ENCODE measurements at regions not wholly inside any gene's neighbourhood (a gene's known extent, or its start where the extent isn't known, plus 50 kb on each side); places are given as distances from the start of the nearest gene placed in this dataset.
"Not testable (repeated sequence)": the region's sequence is repeated elsewhere in the genome, so short reads cannot be mapped to it uniquely, and the experiment has no call there.

- no peak overlapping the region for H3K4me3 ChIP-seq (ENCODE audit: low read depth, low read length)
- DNase-seq (ENCODE audit: low read depth): no peak
- TF ChIP-seq, protein P1, sequence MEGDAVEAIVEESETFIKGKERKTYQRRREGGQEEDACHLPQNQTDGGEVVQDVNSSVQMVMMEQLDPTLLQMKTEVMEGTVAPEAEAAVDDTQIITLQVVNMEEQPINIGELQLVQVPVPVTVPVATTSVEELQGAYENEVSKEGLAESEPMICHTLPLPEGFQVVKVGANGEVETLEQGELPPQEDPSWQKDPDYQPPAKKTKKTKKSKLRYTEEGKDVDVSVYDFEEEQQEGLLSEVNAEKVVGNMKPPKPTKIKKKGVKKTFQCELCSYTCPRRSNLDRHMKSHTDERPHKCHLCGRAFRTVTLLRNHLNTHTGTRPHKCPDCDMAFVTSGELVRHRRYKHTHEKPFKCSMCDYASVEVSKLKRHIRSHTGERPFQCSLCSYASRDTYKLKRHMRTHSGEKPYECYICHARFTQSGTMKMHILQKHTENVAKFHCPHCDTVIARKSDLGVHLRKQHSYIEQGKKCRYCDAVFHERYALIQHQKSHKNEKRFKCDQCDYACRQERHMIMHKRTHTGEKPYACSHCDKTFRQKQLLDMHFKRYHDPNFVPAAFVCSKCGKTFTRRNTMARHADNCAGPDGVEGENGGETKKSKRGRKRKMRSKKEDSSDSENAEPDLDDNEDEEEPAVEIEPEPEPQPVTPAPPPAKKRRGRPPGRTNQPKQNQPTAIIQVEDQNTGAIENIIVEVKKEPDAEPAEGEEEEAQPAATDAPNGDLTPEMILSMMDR (conservative IDR thresholded peaks at IDR 0.05; ENCODE audit: low read depth, low read length): no peak
Measured at GRCh38 chr5:99771296-99771695, 763.9 kb upstream of the FAM174A start.

GRCh38 chr5:99765011-99765410, 770.2 kb upstream of the FAM174A start:
- H3K4me3 ChIP-seq (ENCODE audit: low read depth, low read length): no peak overlapping the region
- TF ChIP-seq, protein P1 (conservative IDR thresholded peaks at IDR 0.05; ENCODE audit: low read depth, low read length): no peak
- DNase-seq (ENCODE audit: low read depth): no peak

DNA sequence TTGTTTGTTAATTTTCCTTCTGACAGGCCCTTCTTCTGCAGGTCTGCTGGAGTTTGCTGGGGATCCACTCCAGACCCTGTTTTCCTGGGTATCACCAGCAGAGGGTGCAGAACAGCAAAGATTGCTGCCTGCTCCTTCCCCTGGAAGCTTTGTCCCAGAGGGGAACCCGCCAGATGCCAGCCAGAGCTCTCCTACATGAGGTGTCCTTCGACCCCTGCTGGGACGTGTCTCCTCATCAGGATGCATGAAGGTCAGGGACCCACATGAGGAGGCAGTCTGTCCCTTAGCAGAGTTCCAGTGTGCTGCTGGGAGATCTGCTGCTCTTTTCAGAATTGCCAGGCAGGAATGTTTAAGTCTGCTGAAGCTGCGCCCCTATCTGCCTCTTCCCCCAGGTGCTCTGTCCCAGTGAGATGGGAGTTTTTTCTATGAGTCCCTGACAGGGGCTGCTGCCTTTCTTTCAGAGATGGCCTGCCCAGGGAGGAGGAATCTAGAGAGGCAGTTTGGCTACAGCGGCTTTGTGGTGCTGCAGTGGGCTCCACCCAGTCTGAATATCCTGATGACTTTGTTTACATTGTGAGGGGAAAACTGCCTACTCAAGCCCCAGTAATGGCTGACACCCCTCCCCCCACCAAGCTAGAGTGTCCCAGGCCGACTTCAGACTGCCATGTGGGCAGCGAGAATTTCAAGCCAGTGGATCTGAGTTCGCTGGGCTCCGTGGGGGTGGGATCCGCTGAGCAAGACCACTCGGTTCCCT, 772.0 kb upstream of the FAM174A start:
- H3K4me3 ChIP-seq (ENCODE audit: low read depth, low read length): no peak overlapping the region
- DNase-seq (ENCODE audit: low read depth): no peak
- TF ChIP-seq, protein P1 (conservative IDR thresholded peaks at IDR 0.05; ENCODE audit: low read depth, low read length): no peak

GRCh38 chr5:99747342-99747741, 787.8 kb upstream of the FAM174A start:
- TF ChIP-seq, protein P1 (conservative IDR thresholded peaks at IDR 0.05; ENCODE audit: low read depth, low read length): no peak
- H3K4me3 ChIP-seq (ENCODE audit: low read depth, low read length): no peak overlapping the region
- no peak for DNase-seq (ENCODE audit: low read depth)

DNA sequence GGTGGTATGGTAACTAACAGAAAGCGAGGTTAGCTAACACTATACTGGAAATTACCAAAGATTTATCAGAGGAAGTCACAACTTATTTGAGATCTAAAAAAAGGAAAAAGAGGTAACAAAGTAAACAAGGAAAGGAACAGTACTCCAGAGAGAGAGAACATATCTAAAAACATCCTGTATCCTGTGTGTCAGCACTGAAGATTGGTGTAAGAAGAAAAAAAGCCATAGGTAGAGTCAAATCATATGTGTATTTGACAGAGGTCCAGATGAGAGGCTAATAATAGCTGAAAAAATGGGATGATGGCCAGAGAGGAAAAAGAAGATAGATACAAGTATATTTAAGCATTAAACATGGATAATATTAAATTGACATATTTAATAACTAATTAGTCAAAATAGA, 802.0 kb upstream of the FAM174A start:
- DNase-seq (ENCODE audit: low read depth); H3K4me3 ChIP-seq (ENCODE audit: low read depth, low read length): not testable (repeated sequence)

DNA sequence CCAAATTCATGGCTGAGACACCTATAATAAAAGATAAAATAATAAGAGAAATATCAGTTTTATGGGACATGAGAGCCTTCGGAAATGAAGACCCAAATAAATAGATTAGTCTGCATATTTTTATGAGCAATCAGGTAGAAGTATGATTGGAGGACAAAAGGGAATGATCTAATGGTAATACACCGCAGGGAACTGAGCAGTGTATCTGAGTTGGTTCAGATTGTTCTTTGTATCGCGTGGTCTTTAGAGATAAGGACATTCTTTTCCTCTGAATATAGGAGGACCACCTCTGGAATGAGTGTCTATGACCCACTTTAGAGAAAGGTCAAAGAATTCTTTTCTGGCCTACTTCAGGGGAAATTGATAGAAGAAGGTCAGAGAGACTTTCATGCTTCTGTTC, 801.8 kb upstream of the CHD1 start:
- DNase-seq (ENCODE audit: low read depth); H3K4me3 ChIP-seq (ENCODE audit: low read depth, low read length): not testable (repeated sequence)

DNA sequence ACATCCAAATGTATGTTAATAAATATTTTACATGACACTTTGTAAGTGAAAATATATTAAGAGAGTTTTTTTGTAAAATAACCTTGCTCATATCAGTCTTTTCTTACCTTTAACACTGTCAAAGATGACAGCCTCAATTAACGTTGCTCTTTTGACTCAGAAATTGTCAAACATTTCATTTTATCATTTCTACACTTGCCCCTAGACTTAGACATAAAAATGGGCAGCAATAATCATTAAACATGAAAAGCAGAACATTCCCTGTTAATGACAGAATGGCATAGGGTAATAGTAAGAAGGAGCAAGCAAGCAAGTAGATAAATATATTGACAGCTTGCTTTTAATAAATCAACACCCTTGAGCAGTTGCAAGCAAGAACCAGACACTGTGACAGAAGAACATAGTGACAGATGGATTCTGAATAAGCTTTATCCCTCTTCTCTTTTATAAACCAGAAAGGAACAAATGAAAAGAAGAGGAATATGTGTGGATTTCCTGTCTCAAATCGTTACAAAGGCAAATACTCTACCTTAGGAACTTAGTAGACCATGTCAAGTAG, 796.0 kb upstream of the CHD1 start:
- TF ChIP-seq, protein P1 (conservative IDR thresholded peaks at IDR 0.05; ENCODE audit: low read depth, low read length): no peak
- no peak for DNase-seq (ENCODE audit: low read depth)
- H3K4me3 ChIP-seq (ENCODE audit: low read depth, low read length): no peak overlapping the region

DNA sequence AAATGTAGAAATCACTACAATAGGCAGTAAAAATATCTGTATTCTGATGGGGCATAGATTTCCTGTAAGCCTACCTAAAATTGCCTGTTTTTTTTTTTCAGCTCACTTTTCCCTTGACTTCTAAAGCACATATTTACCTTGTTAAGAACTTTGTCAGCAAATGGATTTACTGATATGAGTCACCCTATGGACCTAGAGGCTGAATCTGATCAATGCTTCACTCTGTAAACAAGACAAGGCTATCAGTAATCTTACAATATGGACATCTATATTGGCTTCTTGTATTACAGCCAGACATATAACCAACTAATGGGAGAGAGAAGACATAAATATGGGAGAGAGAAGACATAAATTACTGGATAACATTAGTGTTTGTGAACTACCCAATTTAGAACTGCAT, 792.7 kb upstream of the CHD1 start:
- DNase-seq (ENCODE audit: low read depth): no peak
- TF ChIP-seq, protein P1 (conservative IDR thresholded peaks at IDR 0.05; ENCODE audit: low read depth, low read length): no peak

More for the DNA sequence above, 792.7 kb upstream of the CHD1 start:
- no peak overlapping the region for H3K4me3 ChIP-seq (ENCODE audit: low read depth, low read length)
